ENCODE measurements at regions not wholly inside any gene's neighbourhood (a gene's known extent, or its start where the extent isn't known, plus 50 kb on each side); places are given as distances from the start of the nearest gene placed in this dataset.

DNA sequence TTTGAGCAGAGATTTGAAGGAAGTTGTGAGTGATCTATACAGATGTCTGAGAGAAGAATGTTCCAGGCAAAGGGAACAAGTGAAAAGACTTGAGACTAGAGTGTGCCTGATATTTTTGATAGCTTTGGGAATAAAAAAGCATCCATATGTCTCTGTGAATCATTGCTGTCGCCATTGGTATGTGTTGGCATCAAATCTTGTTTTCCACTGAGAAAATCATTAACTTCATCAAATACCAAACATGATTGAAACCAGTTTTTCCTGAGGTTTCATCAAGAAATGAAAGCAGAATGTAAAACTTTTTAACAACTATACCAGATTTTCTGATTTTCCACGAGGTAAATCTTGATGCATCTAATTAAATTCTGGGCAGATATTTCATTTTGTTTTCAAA lies 862.6 kb downstream of the DIAPH3 start:
- no peak for TF ChIP-seq POLR2A (IDR thresholded peaks at IDR 0.05; ENCODE audit: low read depth, low read length)
- TF ChIP-seq TAF1 (IDR thresholded peaks at IDR 0.05; ENCODE audit: borderline replicate concordance, low read depth, low read length), result no peak

Data from GM12892 (cell line).